A549 (cell line): ENCODE measurements at regions not wholly inside any gene's neighbourhood (a gene's known extent, or its start where the extent isn't known, plus 50 kb on each side); places are given as distances from the start of the nearest gene placed in this dataset.

Experiments
- ATAC-seq, 2 experiments: fragments of 200-7000 bp in 1 of 2; fragments of >200 bp in 1 of 2; cut with Nextera tagmentation in 1 of 2; cut with Tn5 transposase in 1 of 2; 3 replicates each; pipeline versions ENCODE4 v1.8.0 to v1.9.1; 2018 to 2020; ENCODE audit warnings: mild to moderate bottlenecking in 1 of 2, moderate library complexity in 1 of 2
- CTCF ChIA-PET: fragments of 300-600 bp; sonication (Branson Sonifier 250); formaldehyde crosslinking; extraction: SDS; loops from one replicate; lab custom pipeline; 2021; ENCODE audit warnings: antibody characterized with exemption, inconsistent platforms; lab: Yijun Ruan, JAX
- POLR2A ChIA-PET: fragments of 350-600 bp; formaldehyde crosslinking; extraction: SDS; loops from one replicate; lab custom pipeline; 2021; ENCODE audit warnings: antibody characterized with exemption, inconsistent platforms; lab: Yijun Ruan, JAX
- DNase-seq, 2 experiments: peaks; one replicate each; pipeline versions ENCODE4 v3.0.0 to v3.0.0-alpha.2; 2011 to 2016; ENCODE audit warnings: low read depth in 1 of 2, low spot score in 1 of 2
- FAIRE-seq: peaks from 2 replicates; lab custom pipeline; 2011; peaks lifted over from hg19 to GRCh38; lab: Jason Lieb, UNC
- H3K27ac ChIP-seq, 2 experiments: fragments of >200 bp; sonication (Bioruptor Twin); formaldehyde crosslinking; 3 replicates each; pipeline ENCODE4 v1.5.1; 2016 to 2017
- H3K4me1 ChIP-seq: fragments of >200 bp; sonication (Bioruptor Twin); formaldehyde crosslinking; 3 replicates; pipeline ENCODE4 v1.6.1; 2016
- H3K4me2 ChIP-seq: fragments of >200 bp; sonication (Bioruptor Twin); formaldehyde crosslinking; 3 replicates; pipeline ENCODE4 v1.6.1; 2016
- H3K4me3 ChIP-seq: fragments of >200 bp; sonication (Bioruptor Twin); formaldehyde crosslinking; 3 replicates; pipeline ENCODE4 v1.5.1; 2016
- H3K9me3 ChIP-seq: fragments of >200 bp; sonication (Bioruptor Twin); formaldehyde crosslinking; 3 replicates; pipeline ENCODE4 v1.6.1; 2016
- CBX2 ChIP-seq: fragments of 200-600 bp; sonication (generic); IDR thresholded peaks from 2 replicates; pipeline ENCODE4 v1.6.1; 2016; ENCODE audit warnings: low read depth, mild to moderate bottlenecking, borderline replicate concordance
- CEBPB ChIP-seq, 2 experiments: fragments of >200 bp in 1 of 2; sonication (Bioruptor Twin) in 1 of 2; formaldehyde crosslinking in 1 of 2; IDR thresholded peaks; 2 replicates each; pipeline ENCODE4 v1.6.1; 2012 to 2016
- CHD4 ChIP-seq: fragments of 200-600 bp; sonication (generic); IDR thresholded peaks from 2 replicates; pipeline ENCODE4 v1.6.1; 2016; ENCODE audit warnings: antibody characterized with exemption, mild to moderate bottlenecking, borderline replicate concordance
- EHF ChIP-seq: fragments of 250-450 bp; sonication (Bioruptor Pico); IDR thresholded peaks from 2 replicates; pipeline ENCODE4 v1.5.0; 2020; ENCODE audit warnings: mild to moderate bottlenecking
- EHMT2 ChIP-seq: fragments of 200-600 bp; sonication (generic); IDR thresholded peaks from 2 replicates; pipeline ENCODE4 v1.6.1; 2016; ENCODE audit warnings: antibody characterized with exemption, low read depth, mild to moderate bottlenecking, moderate library complexity
- EP300 ChIP-seq, 2 experiments: fragments of >200 bp; sonication (Bioruptor Twin); formaldehyde crosslinking; IDR thresholded peaks; 2 replicates in 1 of 2; 3 replicates in 1 of 2; pipeline ENCODE4 v1.6.1; 2016 to 2017
- ESRRA ChIP-seq: fragments of 150-350 bp; IDR thresholded peaks from 2 replicates; pipeline ENCODE4 v1.6.1; 2014; ENCODE audit warnings: mild to moderate bottlenecking, low read length, borderline replicate concordance
- FOSB ChIP-seq: fragments of 250-450 bp; sonication (Bioruptor Pico); IDR thresholded peaks from 2 replicates; pipeline ENCODE4 v1.5.0; 2020; ENCODE audit warnings: mild to moderate bottlenecking, moderate library complexity
- FOSL2 ChIP-seq, 2 experiments: fragments of 450-650 bp in 1 of 2; fragments of >200 bp in 1 of 2; sonication (Bioruptor Twin) in 1 of 2; formaldehyde crosslinking; IDR thresholded peaks; 2 replicates each; pipeline versions ENCODE4 v1.5.0 to v1.6.1; 2016 to 2020; ENCODE audit warnings: mild to moderate bottlenecking in 1 of 2, moderate library complexity in 1 of 2
- GATA3 ChIP-seq: IDR thresholded peaks from 2 replicates; pipeline ENCODE4 v1.6.1; 2012; ENCODE audit warnings: borderline replicate concordance
- HDAC2 ChIP-seq: fragments of 200-600 bp; sonication (generic); IDR thresholded peaks from 2 replicates; pipeline ENCODE4 v1.6.1; 2016
- JUN ChIP-seq, 2 experiments: fragments of >200 bp; sonication (Bioruptor Twin); formaldehyde crosslinking; IDR thresholded peaks; 2 replicates in 1 of 2; 3 replicates in 1 of 2; pipeline ENCODE4 v1.6.1; 2016 to 2017
- MAZ ChIP-seq: fragments of 150-350 bp; IDR thresholded peaks from 2 replicates; pipeline ENCODE4 v1.6.1; 2014; ENCODE audit warnings: antibody characterized with exemption, low read depth, low read length, borderline replicate concordance
- MYC ChIP-seq: IDR thresholded peaks from 2 replicates; pipeline ENCODE4 v1.6.1; 2012; ENCODE audit warnings: mild to moderate bottlenecking, inconsistent platforms, low read length, improper control_type of control experiment, borderline replicate concordance
- NPAS2 ChIP-seq: fragments of 250-450 bp; sonication (Bioruptor Pico); IDR thresholded peaks from 2 replicates; pipeline ENCODE4 v1.8.0; 2022; ENCODE audit warnings: mild to moderate bottlenecking, moderate library complexity, borderline replicate concordance
- POLR2A ChIP-seq: IDR thresholded peaks from 2 replicates; pipeline ENCODE4 v1.6.1; 2012; ENCODE audit warnings: mild to moderate bottlenecking, low read length
- RFX5 ChIP-seq: fragments of 450-650 bp; IDR thresholded peaks from 2 replicates; pipeline ENCODE4 v1.7.1; 2014; ENCODE audit warnings: antibody characterized with exemption, mild to moderate bottlenecking, moderate library complexity
- RNF2 ChIP-seq: fragments of 200-600 bp; sonication (generic); IDR thresholded peaks from 2 replicates; pipeline ENCODE4 v1.6.1; 2016; ENCODE audit warnings: low read depth, mild to moderate bottlenecking, antibody characterized with exemption, moderate library complexity, borderline replicate concordance
- SMC3 ChIP-seq: fragments of >200 bp; sonication (Bioruptor Twin); formaldehyde crosslinking; IDR thresholded peaks from 3 replicates; pipeline ENCODE4 v1.6.1; 2018; ENCODE audit warnings: inconsistent platforms
- SREBF2 ChIP-seq: fragments of 450-650 bp; IDR thresholded peaks from 2 replicates; pipeline ENCODE4 v1.6.1; 2014; ENCODE audit warnings: mild to moderate bottlenecking, moderate library complexity
- TFCP2L1 ChIP-seq: fragments of 250-450 bp; sonication (Bioruptor Pico); IDR thresholded peaks from 2 replicates; pipeline ENCODE4 v1.5.0; 2021; ENCODE audit warnings: mild to moderate bottlenecking
- TP53 ChIP-seq: fragments of 250-450 bp; sonication (Bioruptor Pico); IDR thresholded peaks from 2 replicates; pipeline ENCODE4 v1.5.0; 2021; ENCODE audit warnings: mild to moderate bottlenecking, moderate library complexity
- ZC3H11A ChIP-seq: fragments of 450-650 bp; IDR thresholded peaks from 2 replicates; pipeline ENCODE4 v1.6.1; 2014; ENCODE audit warnings: antibody characterized with exemption, mild to moderate bottlenecking
- WGBS: methylation state at CpG from one replicate; pipeline ENCODE4 v1.1.6; 2017; ENCODE audit errors: missing lambda C conversion rate; 5-methylcytosine and 5-hydroxymethylcytosine counted together
- TF ChIP-seq, protein P1 (sequence below): fragments of 250-450 bp; sonication (Bioruptor Pico); IDR thresholded peaks from 2 replicates; pipeline ENCODE4 v1.5.0; 2021; ENCODE audit warnings: mild to moderate bottlenecking, moderate library complexity, borderline replicate concordance
- TF ChIP-seq, protein P2 (sequence below): IDR thresholded peaks from 2 replicates; pipeline ENCODE4 v1.6.1; 2012
- TF ChIP-seq, protein P3 (sequence below): fragments of 450-650 bp; IDR thresholded peaks from 2 replicates; pipeline ENCODE4 v1.6.1; 2014; ENCODE audit warnings: antibody characterized with exemption
- TF ChIP-seq, protein P4 (sequence below): fragments of 150-350 bp; IDR thresholded peaks from 2 replicates; pipeline ENCODE4 v1.6.1; 2014; ENCODE audit warnings: low read depth, mild to moderate bottlenecking, low read length
- TF ChIP-seq, protein P5 (sequence below): IDR thresholded peaks from 2 replicates; pipeline ENCODE4 v1.6.1; 2012; ENCODE audit warnings: low read depth, borderline replicate concordance
- TF ChIP-seq, protein P6 (sequence below): IDR thresholded peaks from 2 replicates; pipeline ENCODE4 v1.6.1; 2012

DNA sequence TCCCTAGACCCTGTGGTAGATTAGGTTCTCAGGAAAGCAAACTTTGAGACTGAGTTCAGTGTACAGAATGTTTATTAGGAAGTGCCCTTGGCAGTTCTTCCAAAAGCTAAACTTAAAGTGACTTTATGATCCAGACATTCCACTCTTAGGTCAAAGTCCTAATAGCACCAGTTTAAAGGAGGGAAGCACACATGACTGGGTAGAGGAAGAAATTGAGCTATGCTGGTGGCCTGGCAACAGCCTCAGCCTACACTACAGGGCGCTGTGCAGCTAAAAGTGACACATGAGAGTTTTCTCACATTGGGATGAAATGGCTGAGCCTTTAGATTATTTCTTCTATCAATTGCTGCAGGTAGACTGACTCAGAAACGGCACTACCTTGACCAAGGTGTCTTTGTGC, 280.4 kb downstream of the BRINP2 start:
- Histone ChIP-seq H3K4me2 (no peak overlapping the region), H3K9me3 (no peaks in the 10 kb centered on the region), H3K4me3 (no peak overlapping the region), H3K27ac (no peak overlapping the region), H3K4me1 (no peaks in the 10 kb centered on the region)
- ATAC-seq = no peak
- DNase-seq = no peak
- no peak for FAIRE-seq
- 5% methylated on average over 2 of the region's 2 CpGs for WGBS
- CTCF ChIA-PET = no interaction called here
- TF ChIP-seq, protein P1, sequence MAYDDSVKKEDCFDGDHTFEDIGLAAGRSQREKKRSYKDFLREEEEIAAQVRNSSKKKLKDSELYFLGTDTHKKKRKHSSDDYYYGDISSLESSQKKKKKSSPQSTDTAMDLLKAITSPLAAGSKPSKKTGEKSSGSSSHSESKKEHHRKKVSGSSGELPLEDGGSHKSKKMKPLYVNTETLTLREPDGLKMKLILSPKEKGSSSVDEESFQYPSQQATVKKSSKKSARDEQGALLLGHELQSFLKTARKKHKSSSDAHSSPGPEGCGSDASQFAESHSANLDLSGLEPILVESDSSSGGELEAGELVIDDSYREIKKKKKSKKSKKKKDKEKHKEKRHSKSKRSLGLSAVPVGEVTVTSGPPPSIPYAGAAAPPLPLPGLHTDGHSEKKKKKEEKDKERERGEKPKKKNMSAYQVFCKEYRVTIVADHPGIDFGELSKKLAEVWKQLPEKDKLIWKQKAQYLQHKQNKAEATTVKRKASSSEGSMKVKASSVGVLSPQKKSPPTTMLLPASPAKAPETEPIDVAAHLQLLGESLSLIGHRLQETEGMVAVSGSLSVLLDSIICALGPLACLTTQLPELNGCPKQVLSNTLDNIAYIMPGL (CRISPR knock-in tag) = no peak
- TF ChIP-seq, protein P2, sequence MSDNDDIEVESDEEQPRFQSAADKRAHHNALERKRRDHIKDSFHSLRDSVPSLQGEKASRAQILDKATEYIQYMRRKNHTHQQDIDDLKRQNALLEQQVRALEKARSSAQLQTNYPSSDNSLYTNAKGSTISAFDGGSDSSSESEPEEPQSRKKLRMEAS = no peak
- TF ChIP-seq SMC3 (no peak), CHD4 (no peak), CBX2 (no peak), JUN (IDR thresholded peaks at IDR 0.05) (no peak), SREBF2 (no peak), CEBPB (IDR thresholded peaks at IDR 0.05) (no peak), ESRRA (no peak), ZC3H11A (no peak), EP300 (IDR thresholded peaks at IDR 0.05) (no peak), RFX5 (no peak), MAZ (no peak), MYC (no peak), FOSB (CRISPR knock-in tag) (no peak), TFCP2L1 (no peak), GATA3 (no peak), TP53 (CRISPR knock-in tag) (no peak), EHMT2 (no peak)
- TF ChIP-seq, protein P3, sequence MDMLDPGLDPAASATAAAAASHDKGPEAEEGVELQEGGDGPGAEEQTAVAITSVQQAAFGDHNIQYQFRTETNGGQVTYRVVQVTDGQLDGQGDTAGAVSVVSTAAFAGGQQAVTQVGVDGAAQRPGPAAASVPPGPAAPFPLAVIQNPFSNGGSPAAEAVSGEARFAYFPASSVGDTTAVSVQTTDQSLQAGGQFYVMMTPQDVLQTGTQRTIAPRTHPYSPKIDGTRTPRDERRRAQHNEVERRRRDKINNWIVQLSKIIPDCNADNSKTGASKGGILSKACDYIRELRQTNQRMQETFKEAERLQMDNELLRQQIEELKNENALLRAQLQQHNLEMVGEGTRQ = no peak
- POLR2A ChIA-PET = no interaction called here

DNA sequence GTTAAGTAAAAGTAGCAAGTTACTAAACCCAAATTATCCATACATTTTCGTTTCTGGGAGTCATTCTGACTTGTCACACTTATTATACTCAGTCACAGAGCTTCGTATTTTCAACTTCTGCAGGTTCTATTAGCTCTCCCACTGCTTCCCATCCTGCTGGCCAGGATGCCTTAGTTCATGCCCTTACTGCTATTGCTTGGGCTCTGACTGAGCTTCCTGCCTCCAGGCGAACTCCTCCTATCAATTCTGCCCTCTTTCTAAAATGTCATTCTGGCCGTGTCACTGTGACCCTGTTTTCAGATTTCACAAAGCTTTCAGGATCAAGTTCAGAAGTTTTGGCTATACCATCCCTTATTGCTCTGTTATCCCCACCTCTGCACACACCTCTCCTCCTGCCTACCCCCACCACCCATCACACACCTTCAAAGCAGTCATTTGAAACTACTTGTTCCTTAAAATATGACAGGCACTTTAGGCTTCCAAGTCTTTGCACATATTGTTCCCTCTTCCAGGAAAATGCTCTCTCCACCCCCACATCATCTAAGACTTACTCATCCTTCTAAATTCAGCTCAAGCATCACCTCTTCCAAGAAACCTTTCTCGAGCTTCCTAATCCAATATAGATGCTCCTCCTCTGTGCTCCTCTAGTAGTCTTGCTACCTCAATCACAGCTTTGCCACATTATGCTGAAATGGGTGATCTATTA, 278.0 kb downstream of the BRINP2 start:
- DNase-seq (no peak), ATAC-seq (no peak), FAIRE-seq (no peak)
- ChIA-PET POLR2A (no interaction called here), CTCF (interaction anchor here (1.3 kb wide), 1 partner anchor 551 kb away, joined by 3 read pairs; no protein-coding TSS in a partner anchor)
- Histone ChIP-seq H3K4me1 (no peaks in the 10 kb centered on the region), H3K9me3 (no peaks in the 10 kb centered on the region), H3K4me2 (no peak overlapping the region), H3K4me3 (no peak overlapping the region), H3K27ac (no peak overlapping the region)
- whole genome bisulfite sequencing = 1% methylated on average over 5 of the region's 5 CpGs
- no peak for TF ChIP-seq MYC
- no peak for TF ChIP-seq FOSB (CRISPR knock-in tag)
- no peak for TF ChIP-seq EHF (CRISPR knock-in tag)
- TF ChIP-seq RNF2 = no peak
- no peak for TF ChIP-seq POLR2A
- TF ChIP-seq, protein P4, sequence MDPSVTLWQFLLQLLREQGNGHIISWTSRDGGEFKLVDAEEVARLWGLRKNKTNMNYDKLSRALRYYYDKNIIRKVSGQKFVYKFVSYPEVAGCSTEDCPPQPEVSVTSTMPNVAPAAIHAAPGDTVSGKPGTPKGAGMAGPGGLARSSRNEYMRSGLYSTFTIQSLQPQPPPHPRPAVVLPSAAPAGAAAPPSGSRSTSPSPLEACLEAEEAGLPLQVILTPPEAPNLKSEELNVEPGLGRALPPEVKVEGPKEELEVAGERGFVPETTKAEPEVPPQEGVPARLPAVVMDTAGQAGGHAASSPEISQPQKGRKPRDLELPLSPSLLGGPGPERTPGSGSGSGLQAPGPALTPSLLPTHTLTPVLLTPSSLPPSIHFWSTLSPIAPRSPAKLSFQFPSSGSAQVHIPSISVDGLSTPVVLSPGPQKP = no peak
- TF ChIP-seq FOSL2 (IDR thresholded peaks at IDR 0.05) = no peak
- no peak for TF ChIP-seq FOSL2 (CRISPR knock-in tag; IDR thresholded peaks at IDR 0.05)
- no peak for TF ChIP-seq TP53 (CRISPR knock-in tag)
- no peak for TF ChIP-seq HDAC2
- TF ChIP-seq NPAS2 (CRISPR knock-in tag) = no peak
- TF ChIP-seq, protein P5, sequence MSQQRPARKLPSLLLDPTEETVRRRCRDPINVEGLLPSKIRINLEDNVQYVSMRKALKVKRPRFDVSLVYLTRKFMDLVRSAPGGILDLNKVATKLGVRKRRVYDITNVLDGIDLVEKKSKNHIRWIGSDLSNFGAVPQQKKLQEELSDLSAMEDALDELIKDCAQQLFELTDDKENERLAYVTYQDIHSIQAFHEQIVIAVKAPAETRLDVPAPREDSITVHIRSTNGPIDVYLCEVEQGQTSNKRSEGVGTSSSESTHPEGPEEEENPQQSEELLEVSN = no peak
- no peak for TF ChIP-seq ESRRA
- TF ChIP-seq, protein P3 = no peak
- TF ChIP-seq SREBF2 = no peak
- TF ChIP-seq RFX5 = no peak
- TF ChIP-seq GATA3 = no peak
- no peak for TF ChIP-seq JUN (IDR thresholded peaks at IDR 0.05)
- TF ChIP-seq, protein P6, sequence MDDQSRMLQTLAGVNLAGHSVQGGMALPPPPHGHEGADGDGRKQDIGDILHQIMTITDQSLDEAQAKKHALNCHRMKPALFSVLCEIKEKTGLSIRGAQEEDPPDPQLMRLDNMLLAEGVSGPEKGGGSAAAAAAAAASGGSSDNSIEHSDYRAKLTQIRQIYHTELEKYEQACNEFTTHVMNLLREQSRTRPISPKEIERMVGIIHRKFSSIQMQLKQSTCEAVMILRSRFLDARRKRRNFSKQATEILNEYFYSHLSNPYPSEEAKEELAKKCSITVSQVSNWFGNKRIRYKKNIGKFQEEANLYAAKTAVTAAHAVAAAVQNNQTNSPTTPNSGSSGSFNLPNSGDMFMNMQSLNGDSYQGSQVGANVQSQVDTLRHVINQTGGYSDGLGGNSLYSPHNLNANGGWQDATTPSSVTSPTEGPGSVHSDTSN = no peak
